ENCODE measurements at regions not wholly inside any gene's neighbourhood (a gene's known extent, or its start where the extent isn't known, plus 50 kb on each side); places are given as distances from the start of the nearest gene placed in this dataset.
"Not testable (repeated sequence)": the region's sequence is repeated elsewhere in the genome, so short reads cannot be mapped to it uniquely, and the experiment has no call there.

DNA sequence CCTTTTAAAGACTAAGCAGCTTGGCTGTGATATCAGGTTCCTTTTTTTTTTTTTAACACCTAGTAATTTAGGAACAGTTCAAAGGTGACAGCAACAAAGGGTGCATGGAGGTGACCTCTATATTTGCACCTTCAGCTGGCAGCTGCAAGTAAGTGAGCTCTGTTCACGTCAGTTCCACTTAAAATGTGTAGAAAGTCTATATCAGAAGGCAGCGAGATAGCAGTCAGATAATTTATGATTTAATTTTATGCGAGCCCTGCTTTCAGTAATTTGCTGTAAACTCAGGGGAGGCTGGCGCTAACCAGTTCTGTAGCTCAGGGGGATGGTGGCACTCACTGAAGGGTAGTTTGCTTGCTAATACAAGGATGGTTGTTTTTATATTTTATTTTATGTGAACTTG is 602.8 kb upstream of the MMS22L start:
- intact Hi-C loops (cut with micrococcal nuclease): no loop called here

DNA sequence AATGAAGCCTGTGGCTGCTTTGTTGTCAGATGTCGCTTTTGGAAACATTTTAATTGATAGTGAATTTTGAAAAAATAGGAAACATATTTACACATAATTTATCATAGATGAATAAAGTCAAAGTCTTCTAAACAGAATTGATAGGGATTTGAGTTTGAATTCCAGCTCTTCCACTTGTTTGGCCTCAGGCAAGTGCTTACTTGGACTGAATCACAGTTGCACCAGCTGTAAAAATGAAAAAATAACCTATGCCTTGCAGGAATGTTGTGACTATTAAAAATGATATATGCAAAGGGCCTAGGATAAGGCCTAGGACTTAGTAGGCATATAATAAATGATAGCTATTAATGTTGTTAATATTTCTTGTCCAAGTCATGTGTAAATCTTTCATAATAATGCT is 618.5 kb upstream of the MMS22L start:
- intact Hi-C loops (cut with micrococcal nuclease): no loop called here

DNA sequence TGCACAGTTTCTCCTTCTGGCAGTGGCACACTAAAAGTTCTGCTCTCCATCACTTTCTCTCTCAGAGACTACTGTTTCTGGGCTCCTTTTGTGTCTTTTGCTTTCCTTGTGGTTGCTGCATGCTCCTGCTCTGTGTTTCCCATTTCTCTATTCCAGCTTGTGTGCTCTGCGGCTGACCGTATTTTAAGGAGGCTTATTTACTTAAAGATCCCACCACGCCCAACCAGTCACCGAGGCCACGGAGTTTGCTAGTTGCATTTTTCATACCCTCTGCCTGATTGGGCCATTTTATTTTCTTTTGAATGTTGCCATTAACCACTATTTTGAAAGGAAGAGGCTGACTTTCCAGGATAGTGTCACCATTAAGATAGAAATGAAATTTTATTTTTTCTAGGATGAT is 626.4 kb upstream of the MMS22L start:
- intact Hi-C loops (cut with micrococcal nuclease): no loop called here

DNA sequence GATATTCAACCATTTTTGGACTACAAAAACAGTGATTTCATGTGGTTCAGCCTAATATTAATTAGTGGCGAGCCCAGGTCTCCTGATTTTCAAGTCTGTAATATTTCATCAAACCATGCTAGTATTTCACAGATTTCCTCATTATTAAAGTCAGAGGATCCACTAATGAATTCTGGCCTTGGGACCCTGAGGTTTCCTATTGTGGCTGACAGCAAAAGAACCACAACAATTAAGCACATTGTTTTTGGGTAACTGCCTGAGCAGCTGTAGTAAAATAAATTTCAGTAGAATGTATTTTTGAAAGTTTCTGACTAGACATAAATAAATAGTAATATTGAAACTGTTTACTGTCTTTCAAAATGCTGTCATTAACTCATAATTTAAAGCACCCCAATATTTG is 630.7 kb upstream of the MMS22L start:
- intact Hi-C loops (cut with micrococcal nuclease): no loop called here

DNA sequence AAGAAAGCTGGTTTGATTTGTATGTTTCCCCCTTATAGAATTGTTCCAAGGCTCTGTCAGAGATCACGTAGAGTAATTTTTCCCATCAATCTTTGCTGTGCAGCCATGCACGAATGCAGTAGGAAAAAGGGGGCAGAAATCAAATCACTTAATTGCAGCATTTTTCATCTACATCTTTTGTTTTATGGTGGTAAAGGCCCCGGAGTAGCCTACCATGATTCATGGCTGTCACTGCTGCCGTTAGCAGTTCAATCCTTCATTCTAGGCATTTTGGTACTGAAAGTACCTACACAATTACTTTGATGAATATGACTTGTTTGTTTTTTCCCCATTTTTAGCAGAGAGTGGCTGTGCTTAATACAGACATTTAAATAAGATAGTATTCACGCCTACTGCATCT is 631.9 kb upstream of the MMS22L start:
- intact Hi-C loops (cut with micrococcal nuclease): no loop called here

- intact Hi-C loops (cut with micrococcal nuclease): no loop called here
Observed at GRCh38 chr6:97915537-97915936, 632.5 kb upstream of the MMS22L start.

- intact Hi-C loops (cut with micrococcal nuclease): no loop called here
Observed at GRCh38 chr6:97917369-97917768, 634.4 kb upstream of the MMS22L start.

DNA sequence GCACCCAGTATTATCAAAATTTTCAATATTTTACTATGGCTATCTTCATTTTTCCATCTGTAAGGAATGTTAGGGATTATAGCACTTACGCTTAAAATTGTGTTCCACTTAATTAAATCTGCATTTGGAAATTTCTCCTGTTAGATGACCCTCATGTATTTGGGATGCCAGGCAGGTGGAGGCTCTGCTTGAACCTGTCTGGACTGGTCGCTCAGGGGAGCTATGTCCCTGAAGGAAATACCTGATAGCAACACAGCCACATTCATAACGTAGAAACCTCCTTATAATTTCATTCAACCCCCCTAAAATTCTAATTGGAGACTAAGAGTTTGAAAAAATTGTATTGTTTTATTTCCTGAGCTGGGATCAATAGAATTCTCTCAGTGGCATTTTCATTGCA is 636.0 kb upstream of the MMS22L start:
- intact Hi-C loops (cut with micrococcal nuclease): no loop called here

DNA sequence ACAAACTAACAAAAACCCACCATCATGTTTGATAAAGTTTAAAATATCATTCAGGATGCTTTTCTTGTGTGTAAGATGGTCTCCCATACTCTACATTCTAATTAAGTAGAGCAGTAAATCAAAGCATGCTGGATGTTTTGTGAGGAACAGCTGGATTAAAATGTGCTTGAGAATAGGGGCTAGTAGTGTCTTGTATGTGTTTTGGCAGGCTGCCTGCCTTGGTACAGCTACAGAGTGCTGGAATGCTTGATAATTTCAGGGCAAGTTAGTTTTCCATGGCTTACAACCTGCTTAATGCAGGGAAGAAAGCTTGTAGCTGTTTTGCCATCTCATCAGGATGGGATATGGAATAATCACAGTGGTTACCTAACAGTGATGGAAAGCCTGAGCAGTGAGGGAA is 636.6 kb upstream of the MMS22L start:
- intact Hi-C loops (cut with micrococcal nuclease): no loop called here

- intact Hi-C loops (cut with micrococcal nuclease): no loop called here
Observed at GRCh38 chr6:97923249-97923648, 640.2 kb upstream of the MMS22L start.

- intact Hi-C loops (cut with micrococcal nuclease): no loop called here
Observed at GRCh38 chr6:97925504-97925903, 642.5 kb upstream of the MMS22L start.

- intact Hi-C loops (cut with micrococcal nuclease): no loop called here
Observed at GRCh38 chr6:97939440-97940168, 656.6 kb upstream of the MMS22L start.

DNA sequence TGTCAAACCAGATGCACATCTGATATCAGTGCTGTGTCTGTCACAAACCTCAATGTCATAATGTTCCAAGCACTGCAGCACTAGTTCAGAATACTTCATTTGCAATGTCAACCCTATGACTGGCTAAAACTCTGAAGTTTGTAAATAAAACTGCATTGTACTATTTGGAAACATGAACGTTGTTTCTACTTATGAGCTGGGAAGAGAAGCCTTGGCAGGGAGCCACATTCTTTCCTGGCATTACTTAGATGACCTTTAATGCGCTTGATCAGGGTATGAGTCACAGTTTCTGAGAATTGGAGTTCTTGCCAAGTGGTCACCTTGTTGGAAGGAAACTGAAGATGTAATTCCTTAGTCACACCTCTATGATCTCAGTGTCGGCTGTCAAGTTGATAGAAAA is 664.8 kb upstream of the MMS22L start:
- intact Hi-C loops (cut with micrococcal nuclease): no loop called here

DNA sequence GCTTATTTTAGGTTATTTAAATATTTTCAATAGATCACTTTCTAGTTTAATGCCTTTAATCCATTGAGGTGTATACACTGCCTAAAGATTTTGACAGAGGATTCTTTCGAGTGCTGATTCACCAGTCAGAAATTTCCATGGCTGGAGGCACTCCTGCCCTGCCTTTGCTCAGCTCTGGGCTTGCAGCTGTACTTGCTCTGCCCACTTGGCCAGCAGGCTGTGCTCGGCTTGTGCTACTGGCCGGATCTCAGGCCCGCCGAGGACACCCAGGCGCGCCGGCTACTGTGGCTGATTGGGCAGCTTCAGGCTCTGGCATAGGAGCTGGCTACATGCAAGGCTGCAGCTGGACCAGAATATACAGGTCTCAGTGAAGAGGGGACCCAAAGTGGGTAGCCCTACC is 675.1 kb upstream of the MMS22L start:
- intact Hi-C loops (cut with micrococcal nuclease): no loop called here

DNA sequence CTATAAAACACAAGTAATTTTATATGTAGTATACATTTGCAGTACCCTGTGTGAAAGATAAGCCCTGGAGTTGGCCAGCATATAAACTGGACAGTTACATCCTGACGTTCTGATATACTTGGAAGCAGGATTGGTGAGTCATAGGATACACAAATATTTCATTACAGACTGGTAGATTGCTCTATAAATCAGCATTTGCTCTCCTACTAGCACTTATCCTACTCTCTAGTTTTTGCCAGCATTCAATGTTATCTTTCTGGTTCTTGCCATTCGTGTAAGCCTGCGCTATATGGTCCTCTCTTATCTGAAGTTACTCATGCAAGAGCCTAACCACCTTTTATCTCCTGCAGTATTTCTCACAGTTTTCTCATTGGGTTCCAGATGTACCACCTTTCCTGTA is 680.2 kb upstream of the MMS22L start:
- intact Hi-C loops (cut with micrococcal nuclease): no loop called here

DNA sequence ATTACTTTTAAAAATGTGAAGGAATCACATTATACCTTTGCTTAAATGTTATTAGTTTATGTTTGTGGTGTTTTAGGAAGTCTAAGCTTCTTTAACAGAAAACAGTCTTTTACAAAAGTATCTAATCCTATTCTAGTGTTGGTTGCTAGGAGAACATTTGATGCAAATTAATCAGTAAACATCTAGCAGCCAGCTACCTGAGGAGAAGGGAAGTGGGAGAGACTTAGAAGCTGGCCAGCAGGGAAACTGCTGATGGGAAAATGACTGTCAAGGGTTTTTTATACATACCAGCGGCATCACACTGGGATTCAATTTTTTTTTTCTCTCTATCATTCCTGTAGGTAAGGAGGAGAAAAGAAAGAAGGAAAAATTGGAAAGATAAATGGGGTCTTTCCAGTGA is 686.0 kb upstream of the MMS22L start:
- intact Hi-C loops (cut with micrococcal nuclease): no loop called here

DNA sequence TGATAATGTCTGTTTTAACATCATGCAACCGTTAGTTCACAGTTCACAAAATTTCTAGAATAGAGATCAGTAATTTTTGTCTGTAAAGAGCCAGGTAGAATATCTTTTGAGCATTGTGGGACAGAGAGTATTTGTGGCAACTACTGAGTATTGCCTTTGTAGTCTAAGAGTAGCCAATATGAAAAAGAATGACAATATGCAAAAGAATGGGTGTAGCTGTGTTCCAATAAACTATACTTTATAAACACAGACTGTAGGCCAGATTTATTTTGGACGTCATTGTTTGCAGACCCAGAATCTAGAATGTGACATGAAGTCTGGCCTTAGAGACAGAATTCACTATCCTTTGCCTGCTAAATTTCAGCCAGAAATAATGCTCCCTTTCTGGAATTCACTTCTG is 694.1 kb upstream of the MMS22L start:
- intact Hi-C loops (cut with micrococcal nuclease): no loop called here

GRCh38 chr6:97978855-97979271 is 695.8 kb upstream of the MMS22L start:
- intact Hi-C loops (cut with micrococcal nuclease): no loop called here

GRCh38 chr6:97979285-97979684 is 696.3 kb upstream of the MMS22L start:
- intact Hi-C loops (cut with micrococcal nuclease): not testable (repeated sequence)

- intact Hi-C loops (cut with micrococcal nuclease): no loop called here
Observed at GRCh38 chr6:97989451-97989850, 706.4 kb upstream of the MMS22L start.

DNA sequence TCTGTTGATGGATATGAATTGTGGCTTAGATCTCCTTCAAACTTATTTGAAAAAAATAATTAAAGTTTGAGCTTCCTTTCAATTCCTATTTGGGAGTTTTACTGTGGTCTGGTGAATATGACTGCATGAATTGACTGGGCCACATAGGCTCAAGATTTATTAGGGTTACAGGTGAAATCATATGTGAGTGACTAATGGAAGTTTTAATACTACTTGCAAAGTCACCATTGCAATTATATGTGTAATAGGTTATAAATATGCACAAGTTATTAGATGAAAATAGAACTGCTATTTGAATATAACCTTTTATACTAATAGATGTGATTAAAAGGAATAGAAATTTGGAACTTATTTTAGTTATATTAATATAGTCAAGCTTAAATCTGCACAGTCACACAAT is 712.1 kb upstream of the MMS22L start:
- intact Hi-C loops (cut with micrococcal nuclease): no loop called here

- intact Hi-C loops (cut with micrococcal nuclease): no loop called here
Observed at GRCh38 chr6:98002678-98003077, 719.7 kb upstream of the MMS22L start.

- intact Hi-C loops (cut with micrococcal nuclease): no loop called here
Observed at GRCh38 chr6:98014442-98015201, 731.6 kb upstream of the MMS22L start.

Data from T-helper 2 cell treated with Interferon-gamma antibody and Interleukin-4, amounts not matched to agents 100 ng/mL and 5 ng/mL, for 36 hours (primary cell).